SH-SY5Y (cell line): ENCODE measurements at regions not wholly inside any gene's neighbourhood (a gene's known extent, or its start where the extent isn't known, plus 50 kb on each side); places are given as distances from the start of the nearest gene placed in this dataset.

Source experiments
- GATA2 ChIP-seq: IDR thresholded peaks from 2 replicates; pipeline ENCODE4 v1.6.1; 2011; ENCODE audit warnings: mild to moderate bottlenecking, low read depth, low read length
- GATA3 ChIP-seq: IDR thresholded peaks from 2 replicates; pipeline ENCODE4 v1.6.1; 2011; ENCODE audit warnings: low read depth, mild to moderate bottlenecking, low read length, moderate library complexity

GRCh38 chr18:7480879-7481278 lies 86.2 kb upstream of the PTPRM start:
- TF ChIP-seq GATA2 (no peak), GATA3 (no peak)
